Suppressor macrophage treated with lipopolysaccharide for 1 hour (primary cell): ENCODE measurements at regions not wholly inside any gene's neighbourhood (a gene's known extent, or its start where the extent isn't known, plus 50 kb on each side); places are given as distances from the start of the nearest gene placed in this dataset.
A peak's percentile ranks its signal among the peaks of the same experiment; 100 is the strongest.
"Not testable (repeated sequence)": the region's sequence is repeated elsewhere in the genome, so short reads cannot be mapped to it uniquely, and the experiment has no call there.

ENCODE experiments used
- DNase-seq, 3 donors: peaks; one replicate each; pipeline ENCODE4 v3.0.0-alpha.2; 2020 to 2022

DNA sequence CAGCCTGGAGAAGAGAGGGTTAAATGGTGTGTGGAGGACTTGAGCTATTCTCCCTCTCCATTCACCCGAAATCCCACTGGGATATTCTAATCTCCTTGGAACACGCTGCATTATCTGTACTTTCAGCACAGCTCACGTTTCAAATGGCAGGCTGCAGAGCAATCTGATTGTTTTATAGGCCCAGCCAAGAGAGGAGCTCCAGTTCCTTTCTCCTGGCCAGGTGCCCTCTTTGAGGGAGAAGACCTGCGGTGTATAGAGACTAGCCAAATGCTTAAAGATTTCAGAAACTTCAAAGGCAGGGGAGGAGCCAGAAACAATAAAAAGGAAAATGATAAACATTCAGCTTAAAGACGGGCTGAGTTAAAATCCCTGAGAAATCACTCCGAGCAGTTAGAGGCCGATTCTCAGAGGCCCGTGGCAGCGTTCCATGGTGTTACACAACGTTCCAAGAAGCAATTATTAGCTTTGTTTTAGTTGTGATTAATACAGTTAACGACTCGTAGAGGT is 564.0 kb upstream of the KLF4 start:
- DNase-seq, result no peak

DNA sequence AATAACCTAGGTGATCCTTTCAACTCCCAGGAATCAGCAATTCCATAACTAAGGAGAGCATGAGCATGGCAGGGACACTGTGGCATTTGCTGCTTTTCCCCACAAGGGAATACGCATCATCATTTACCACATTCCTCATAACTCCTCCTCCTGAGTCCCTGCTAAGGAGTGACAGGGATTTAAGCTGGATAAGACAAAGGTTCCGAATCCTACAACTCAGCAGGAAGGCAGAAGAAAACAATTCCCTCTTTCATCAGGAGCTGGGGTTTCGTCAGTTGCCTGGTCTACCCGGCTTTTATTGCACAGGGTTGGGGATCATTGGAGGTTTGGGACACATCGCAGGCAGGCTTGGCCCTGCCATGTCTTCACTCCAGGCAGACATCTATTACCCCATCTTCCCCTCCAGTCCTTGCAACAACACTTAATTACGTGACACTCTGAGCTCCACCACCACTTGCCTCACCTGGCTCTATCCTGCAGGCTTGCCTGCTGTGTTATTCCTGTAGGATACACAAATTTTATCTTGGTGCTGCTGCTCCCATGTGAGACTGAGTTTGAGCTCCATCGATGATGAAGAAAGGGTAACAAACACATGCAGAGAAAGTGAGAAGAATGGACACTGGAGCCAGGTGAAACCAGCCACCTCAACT is 563.0 kb upstream of the KLF4 start:
- DNase-seq, result no peak

DNA sequence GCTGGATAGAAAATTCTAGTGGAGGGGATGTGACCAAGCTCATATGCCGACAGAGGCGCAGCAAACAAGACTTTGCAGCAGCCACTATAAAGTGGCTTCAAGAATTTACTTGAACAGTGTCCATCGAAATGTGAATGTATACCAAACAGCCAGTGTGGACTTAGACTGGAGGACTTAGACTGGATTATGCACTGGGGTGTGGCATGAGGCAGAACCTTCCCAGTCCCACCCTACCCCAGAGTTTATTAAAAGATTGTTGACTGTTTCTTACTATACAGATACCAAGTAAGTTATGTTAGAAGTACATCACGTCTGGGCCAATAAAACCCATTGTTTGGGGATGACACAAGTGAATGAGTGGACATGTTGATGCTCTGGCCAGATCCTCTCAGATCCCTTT is 561.3 kb upstream of the KLF4 start:
- DNase-seq, result no peak

DNA sequence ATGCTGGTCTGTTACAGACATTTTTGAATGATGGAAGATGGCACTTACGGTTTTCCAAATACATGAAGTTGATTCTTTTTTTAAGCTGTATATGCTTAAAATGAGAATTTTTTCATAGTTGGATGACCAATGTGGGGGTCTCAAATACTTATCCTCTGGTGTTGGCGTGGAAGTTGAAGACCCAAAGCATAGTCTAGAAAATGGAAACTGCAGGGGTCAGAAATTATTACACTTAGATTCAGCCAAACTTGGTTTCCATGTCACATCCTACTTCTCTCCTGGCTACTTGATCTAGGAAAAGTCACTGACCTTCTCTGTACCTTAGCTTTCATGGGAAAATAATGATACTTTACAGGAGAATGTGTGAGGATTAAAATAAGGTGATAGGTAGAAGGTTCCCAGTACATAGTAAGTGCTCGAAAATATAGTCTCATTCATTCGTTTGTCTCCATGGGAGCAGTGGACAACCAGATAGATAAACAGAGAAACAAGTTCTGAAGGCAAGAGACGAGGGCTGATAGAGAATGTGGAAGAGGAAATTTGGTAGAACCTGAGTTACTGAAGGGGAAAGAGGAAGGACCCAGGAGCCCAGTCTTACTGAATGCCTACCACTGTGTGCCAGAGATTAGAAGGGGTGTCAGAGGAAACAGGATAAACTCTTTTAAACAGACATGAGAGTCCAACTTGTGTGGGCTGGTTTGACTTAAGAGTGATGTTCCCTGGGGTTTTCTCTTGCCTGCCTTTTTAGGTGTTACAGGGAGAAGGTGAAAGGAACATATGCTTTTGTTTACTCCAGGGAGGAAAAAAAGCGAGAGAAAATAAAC is 560.3 kb upstream of the KLF4 start:
- DNase-seq, result no peak

DNA sequence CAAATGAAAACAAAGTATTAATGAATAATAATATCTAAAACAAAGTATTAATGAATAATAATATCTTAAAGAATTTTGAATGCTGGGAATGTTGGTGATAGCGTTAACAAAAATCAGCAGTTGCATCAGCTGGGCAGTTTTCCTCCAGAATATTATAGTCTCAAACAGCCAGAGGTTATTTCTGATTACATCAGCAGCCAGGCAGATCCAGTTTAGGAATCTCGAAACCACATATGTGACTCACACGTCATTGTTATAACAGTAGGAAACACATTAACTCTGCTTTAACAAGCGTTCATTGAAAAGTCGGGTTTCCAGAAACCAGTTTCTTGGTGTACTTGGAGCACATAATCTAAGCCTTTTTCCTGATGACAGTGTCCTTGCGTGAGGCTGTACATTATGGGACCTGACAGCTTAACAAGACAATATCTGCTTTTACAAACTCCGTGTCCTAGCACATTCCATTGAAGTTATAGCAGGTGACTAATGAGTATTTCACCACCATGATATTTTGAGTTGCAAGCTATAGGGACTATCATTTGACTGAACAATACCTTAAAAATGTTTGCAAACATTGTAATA is 559.5 kb upstream of the KLF4 start:
- peak; percentile 30 to 54 (median 49) for DNase-seq

DNA sequence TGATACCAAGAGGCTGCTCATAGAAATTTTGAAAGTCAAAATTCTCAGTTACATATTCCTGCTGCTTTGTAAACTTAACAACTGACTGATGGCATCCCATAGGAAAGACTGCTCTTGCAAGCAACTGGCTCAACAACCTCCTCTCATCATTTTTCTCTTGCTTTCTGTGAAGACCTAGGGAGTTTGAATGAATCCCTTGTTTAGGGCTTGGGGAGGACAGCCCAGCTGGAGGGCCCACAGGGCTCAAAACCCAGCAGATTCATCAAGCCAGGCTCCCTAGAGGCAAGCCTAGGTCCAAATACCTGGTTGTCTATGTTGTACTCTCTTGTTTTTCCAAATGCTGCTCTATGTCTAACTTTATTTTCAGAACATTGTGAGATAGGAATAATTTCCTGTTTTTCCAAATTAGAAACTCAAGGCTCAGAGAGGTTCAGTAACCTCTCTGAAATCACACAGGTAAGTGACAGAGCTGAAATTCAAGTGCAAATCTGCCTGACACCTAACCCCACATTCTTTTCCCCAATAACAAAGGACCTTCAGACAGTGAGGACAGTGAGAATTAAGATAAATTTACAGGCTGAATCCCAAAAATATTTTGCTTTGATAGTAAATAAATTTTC is 558.9 kb upstream of the KLF4 start:
- DNase-seq, result no peak

DNA sequence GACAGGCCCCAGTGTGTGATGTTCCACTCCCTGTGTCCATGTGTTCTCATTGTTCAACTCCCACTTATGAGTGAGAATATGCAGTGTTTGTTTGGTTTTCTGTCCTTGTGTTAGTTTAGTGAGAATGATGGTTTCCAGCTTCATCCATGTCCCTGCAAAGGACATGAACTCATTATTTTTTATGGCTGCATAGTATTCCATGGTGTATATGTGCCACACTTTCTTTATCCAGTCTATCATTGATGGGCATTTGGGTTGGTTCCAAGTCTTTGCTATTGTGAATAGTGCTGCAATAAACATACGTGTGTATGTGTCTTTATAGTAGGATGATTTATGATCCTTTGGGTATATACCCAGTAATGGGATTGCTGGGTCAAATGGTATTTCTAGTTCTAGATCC is 558.2 kb upstream of the KLF4 start:
- DNase-seq, result not testable (repeated sequence)

DNA sequence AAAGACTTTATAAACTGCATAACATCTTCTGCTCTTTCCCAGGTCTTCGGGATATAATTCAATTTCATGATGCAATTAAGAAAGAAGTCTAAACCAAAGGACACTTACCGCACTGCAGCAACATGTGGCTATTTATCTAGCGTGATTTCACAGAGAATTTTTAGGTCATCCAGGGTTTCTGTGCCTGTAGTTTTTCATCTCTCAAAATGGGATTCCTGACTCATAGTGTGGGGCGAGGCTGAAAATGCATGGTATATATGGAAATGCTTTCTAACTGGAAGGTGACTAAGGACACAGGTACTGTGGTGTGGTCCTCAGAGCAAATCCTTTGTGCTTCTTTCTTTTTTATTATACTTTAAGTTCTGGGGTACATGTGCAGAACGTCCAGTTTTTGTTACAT is 557.7 kb upstream of the KLF4 start:
- DNase-seq, result no peak

DNA sequence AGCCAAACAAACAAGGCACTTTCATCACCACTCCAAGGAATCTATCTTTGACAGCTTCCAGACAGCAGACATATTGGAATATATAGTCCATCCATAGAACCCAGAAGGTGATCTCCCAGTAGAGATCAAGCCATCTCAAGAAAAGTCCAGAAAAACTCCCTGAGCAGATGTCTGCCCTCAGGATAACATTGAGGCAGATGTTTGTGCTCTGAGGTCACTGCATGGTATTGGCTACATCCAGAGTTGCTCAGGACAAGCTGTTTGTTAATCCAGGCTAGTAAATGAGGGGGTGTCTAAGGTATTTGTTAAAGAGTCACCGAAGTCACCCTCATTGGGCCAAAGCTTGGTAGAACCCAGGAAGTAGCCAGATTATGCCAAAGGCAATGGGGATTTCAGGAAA is 556.3 kb upstream of the KLF4 start:
- DNase-seq, result no peak

DNA sequence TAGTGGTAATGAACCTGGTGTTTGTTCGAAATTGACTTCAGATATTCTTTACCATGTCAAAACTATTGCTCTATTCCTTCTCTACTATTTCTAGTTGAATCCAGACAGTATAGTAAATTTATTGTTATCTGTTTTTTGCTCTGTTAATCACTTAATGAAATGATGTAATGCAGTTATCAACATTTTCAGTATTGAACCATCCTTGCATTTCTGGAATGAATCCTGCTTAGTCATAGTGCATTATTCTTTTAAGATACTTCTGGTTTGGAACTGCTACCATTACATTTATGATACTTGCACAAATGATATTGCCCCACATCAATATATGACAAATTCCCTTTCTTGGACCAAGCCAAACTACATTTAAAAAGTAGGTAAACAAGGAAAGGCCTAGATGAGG is 554.0 kb upstream of the KLF4 start:
- no peak for DNase-seq

DNA sequence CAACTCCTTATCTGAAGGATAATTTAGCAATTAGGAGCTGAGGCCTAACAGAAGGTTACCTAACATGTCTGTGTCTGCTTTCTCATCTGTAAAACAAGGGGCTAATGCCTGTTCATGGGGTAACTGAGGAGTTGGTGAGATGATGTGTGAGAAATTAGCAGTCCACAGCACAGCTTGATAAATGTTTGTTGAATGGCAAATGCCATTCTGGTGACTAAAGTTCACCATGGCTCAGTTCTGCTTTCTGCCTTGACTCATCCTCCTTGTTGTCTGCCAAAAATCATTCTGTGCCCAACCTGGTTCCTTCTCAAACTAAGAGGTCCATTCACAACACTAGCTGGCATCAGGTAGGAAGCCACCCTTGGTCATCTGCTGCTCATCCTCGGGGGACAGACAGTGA is 552.0 kb upstream of the KLF4 start:
- peak; percentile 58 to 73 (median 69) for DNase-seq

DNA sequence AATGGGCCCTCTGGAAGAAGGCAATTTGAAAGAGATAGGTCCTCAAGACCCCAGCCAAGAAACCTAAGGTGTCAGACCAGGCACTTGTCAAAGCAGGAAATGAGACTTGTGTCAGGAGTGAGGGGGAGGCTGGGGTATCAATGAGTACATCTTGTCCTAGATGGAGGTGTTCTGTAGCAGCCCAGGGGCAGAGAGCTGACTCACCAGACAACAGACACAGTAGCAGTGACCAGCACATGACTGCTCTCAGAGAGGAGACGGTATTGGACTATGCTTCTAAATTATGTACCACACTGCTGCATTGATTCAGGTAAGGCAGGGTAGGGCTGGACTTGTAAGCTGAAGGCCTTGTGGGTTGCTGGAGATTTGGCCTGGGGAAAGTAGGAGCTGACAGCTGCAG is 551.2 kb upstream of the KLF4 start:
- no peak for DNase-seq

DNA sequence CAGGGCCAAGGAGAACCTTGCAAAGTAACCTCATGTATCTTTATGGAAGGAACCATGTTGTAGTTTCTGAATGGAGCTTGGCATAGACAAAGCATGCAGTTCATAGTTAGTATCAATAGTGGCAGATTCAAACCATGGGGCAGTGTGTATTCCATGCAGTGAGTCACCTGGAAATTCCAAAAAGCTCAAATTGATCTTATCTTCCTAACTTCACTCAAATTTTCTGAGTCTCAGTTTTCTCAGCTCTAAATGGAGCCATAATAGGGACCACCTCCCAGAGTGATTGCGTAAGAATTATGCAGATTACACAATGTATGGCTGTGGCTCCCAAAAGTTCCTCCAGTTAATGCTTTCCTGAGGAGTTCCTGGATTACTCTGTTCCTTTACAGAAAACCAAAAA is 549.9 kb upstream of the KLF4 start:
- peak; percentile 49 to 73 (median 67) for DNase-seq

DNA sequence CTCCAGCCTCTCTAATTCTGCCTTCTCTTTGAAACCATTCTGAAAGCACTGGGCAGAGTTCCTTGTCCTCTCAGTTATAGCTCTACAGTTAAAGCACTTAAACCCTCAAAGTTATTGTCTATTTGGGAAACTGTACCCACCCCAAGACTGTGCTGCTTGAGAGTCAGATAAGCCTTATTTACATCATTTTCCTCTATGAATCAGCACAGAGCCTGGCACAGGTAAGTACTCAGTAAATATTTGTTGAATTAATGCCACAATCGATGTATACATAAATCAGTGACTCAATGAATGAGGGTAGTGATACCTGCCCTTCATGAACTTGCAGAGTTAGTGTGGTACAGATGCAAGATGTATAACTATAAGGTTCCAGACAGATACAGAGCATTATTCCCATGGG is 549.4 kb upstream of the KLF4 start:
- DNase-seq, result no peak

DNA sequence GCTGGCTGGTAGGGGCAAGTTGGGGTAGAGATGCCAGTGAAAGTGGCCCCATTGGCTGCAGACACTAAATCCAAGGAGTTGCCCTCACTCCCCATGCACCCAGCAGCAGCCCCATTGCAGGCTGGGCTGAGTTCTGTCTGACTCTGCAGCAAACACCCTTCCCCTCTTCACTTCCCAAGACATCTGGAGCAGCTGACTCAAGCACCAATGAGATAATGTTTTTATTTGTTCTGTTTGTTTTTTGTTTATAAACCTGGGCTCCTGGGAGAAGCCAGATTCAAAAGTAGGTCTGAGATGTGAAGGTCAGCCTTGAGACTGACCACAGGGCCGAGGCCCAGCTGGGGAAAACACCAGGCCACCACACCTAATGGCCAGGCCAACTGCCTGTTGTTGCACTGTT is 545.9 kb upstream of the KLF4 start:
- no peak for DNase-seq

DNA sequence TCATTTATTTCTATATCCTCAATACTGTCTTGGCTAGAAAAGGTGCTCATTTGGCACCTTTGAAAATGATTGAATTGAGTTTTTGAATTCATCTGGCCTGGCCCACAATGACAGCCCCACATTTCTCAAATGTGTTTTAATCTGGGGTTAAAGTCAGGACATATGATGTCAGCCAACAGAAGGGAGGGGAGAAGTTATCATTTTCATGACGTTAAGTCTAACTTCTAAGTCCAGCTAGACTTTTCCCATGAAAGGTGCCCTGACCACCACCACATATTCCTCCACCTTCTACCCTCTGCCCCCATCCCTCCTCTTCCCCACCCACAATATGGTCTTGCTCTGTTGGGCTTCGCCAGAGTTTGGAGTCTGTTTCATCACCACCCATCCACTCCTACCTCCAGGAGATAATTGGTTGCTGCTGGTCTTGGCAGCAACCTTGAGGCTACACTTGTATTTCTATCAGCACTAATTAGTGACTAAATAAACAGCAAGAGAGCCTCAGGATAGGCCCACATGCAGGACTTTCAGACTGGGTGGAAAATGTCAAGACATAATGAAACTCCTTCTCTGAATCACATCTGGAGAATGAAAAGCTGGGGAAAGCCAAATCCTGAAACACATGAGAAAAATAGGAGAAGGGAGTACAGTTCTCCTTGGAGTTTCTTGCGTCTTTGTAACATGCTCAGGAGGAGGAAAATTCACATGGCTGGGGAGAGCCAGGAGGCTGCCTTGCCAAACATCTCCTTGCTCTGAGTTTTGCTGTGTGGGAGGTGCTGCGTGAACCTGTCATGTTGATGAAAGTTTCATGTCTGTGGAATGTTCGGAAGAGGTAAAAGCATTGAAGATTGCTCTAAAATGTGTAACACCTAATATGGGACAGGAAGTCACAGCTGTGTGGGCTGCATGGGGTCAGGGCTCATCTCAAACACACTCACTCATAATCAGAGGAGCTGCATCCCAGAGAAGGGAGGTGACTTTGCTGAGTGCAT is 544.7 kb upstream of the KLF4 start:
- no peak for DNase-seq

DNA sequence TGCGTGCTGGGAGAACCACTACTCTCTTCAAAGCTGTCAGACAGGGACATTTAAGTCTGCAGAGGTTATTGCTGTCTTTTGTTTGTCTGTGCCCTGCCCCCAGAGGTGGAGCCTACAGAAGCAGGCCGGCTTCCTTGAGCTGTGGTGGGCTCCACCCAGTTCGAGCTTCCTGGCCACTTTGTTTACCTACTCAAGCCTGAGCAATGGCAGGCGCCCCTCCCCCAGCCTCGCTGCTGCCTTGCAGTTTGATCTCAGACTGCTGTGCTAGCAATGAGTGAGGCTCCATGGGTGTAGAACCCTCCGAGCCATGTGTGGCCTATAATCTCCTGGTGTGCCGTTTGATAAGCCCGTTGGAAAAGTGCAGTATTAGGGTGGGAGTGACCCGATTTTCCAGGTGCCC is 542.5 kb upstream of the KLF4 start:
- DNase-seq, result not testable (repeated sequence)

DNA sequence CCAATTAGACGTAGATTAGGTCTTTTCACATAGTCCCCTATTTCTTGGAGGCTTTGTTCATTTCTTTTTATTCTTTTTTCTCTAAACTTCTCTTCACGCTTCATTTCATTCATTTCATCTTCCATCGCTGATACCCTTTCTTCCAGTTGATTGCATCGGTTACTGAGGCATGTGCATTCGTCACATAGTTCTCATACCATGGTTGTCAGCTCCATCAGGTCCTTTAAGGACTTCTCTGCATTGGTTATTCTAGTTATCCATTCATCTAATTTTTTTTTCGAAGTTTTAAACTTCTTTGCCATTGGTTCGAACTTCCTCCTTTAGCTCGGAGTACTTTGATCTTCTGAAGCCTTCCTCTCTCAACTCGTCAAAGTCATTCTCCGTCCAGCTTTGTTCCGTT is 541.7 kb upstream of the KLF4 start:
- not testable (repeated sequence) for DNase-seq

DNA sequence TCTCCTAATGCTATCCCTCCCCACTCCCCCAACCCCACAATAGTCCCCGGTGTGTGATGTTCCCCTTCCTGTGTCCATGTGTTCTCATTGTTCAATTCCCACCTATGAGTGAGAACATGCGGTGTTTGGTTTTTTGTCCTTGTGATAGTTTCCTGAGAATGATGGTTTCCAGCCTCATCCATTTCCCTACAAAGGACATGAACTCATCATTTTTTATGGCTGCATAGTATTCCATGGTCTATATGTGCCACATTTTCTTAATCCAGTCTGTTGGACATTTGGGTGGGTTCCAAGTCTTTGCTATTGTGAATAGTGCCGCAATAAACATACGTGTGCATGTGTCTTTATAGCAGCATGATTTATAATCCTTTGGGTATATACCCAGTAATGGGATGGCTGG is 537.1 kb upstream of the KLF4 start:
- DNase-seq, result not testable (repeated sequence)

DNA sequence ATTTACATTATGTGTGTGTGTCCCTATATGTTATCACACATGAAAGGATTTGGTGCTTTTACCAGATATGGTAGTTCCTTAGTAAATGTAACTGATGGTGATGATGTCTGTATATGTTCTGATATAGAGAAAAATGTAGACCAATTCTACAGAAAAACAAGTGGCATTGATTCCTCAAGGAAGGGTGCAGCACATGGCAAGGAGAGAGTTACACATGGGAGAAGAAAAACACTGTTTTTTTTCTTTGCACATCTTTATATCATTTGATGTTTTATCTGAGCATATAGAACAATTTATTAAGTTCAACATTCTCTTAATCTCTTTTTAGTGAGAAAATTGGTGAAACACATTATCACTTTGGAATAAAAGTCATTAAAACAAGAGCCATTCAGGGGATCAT is 535.0 kb upstream of the KLF4 start:
- DNase-seq, result no peak

DNA sequence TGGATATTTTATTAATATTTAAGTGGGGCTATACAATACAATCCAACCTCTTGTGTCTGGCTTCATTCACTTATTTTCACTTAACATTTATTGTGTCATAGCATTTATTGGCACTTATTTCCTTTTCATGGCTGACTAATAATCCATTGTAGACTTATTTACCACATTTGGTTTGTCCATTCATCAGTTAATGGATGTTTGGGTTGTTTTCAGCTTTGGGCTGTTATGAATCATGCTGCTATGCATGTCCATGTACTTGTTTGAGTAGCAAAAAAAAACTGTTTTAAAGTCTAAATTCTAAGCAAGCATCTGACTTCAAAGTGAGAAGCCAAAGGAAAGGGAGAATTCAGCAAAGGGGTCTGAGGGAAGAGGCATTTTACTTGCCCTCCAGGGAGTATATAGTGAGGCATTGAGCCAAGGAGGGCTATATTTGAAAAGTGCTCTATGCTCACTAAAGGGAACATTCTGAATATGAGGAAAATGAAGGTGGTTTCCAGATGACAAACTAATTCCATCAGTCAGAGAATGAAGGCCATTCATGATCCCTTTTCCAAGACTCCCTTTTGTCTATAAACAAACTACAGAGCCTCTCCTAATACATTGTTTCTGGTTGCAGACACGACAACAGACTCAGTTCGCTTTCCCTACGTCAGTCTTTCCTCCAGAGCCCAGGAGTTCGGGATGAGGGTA is 532.8 kb upstream of the KLF4 start:
- peak; percentile 42 to 60 (median 44) for DNase-seq
